Hindlimb muscle (tissue), 1 donor: ENCODE measurements at regions not wholly inside any gene's neighbourhood (a gene's known extent, or its start where the extent isn't known, plus 50 kb on each side); places are given as distances from the start of the nearest gene placed in this dataset.
A peak's percentile ranks its signal among the peaks of the same experiment; 100 is the strongest.

Experiments used
- DNase-seq: peaks from one replicate; pipeline ENCODE4 v3.0.0-alpha.2; 2013

- DNase-seq, result no peak
Measured at GRCh38 chr17:77807051-77807745, 151.3 kb upstream of the TNRC6C start.

GRCh38 chr17:77807746-77808441, 150.6 kb upstream of the TNRC6C start:
- DNase-seq, result no peak

- DNase-seq, result no peak
Measured at GRCh38 chr17:77808686-77809425, 149.6 kb upstream of the TNRC6C start.

GRCh38 chr17:77809814-77810213, 148.7 kb upstream of the TNRC6C start:
- no peak for DNase-seq

DNA sequence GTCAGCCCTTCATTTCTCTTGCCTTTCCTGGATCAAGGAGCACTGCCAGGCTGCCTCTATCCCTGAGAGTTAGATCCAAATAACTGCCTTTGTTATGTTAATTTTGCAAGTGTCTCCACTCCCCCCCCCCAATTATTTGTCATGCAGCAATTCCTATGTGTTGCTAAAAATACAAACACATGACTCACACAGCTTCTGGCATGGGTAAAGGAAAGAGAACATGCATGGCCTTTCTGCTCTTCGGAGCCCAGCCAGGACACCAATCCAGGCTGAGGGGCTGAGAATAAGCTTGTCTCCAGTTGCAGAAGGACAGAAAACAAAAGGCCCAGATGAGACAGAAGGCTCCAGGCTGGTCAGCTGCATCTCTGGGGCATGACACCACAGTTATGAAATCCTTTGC, 148.0 kb upstream of the TNRC6C start:
- peak; percentile 85 for DNase-seq

DNA sequence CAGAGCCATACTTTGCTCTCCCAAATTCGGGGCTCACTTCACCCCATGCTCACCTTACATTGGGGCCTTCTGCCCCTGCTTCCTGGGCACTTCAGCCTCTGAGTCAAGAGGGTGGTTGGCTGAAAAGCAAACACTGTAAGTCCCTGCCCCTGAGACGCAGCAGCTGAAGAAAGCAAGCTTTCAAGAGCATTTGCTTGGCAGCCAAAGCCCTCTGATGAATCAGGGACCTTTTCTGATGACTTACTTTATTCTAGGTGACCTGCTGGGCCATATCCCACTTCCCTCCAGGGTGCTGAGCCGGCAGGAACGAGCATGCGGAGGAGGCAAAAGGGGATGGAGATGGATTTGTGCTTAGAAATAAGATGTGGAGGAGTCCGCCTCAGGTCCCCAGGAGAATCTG, 147.0 kb upstream of the TNRC6C start:
- DNase-seq, result no peak

GRCh38 chr17:77814091-77814772, 144.3 kb upstream of the TNRC6C start:
- DNase-seq, result no peak

GRCh38 chr17:77815127-77815905, 143.2 kb upstream of the TNRC6C start:
- no peak for DNase-seq

DNA sequence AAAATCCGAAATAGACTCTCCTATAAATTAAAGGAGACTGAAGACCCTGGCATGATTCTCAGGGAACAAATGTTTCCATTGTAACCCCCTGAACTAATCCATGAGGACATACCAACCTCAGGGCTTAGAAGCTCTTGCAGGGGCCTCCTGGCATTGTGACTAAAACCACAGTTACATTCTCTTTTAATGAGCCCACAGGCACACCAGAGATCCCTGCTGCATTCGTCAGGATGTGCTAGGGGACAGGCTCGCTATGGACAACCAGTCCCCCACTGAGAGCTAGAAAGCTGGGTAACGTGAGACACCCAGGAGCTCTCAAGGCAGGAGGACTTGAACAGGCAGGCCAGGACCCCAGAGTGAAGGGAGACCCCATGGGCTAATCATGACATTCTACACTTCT, 140.6 kb upstream of the TNRC6C start:
- DNase-seq, result no peak

GRCh38 chr17:77819497-77819896, 139.0 kb upstream of the TNRC6C start:
- no peak for DNase-seq

DNA sequence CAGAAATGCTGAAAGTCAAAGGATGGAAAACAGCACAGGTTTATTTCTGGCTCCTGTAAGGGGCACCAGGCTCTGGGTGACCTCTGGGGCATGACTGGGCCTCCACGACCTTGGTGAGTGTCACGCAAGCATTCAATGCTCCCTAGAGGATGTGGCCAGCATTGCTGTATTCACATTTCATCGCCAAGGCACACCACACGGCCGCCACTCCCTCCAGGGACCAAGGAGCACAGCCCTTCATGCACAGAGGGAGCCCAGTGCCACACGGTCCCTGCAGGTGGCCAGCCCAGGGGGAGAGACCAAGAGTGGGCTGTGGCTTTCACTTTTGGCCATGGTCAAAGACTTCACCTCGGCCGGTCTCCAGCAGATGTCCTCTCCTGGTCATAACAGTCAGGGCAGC, 137.4 kb upstream of the TNRC6C start:
- DNase-seq, result no peak

DNA sequence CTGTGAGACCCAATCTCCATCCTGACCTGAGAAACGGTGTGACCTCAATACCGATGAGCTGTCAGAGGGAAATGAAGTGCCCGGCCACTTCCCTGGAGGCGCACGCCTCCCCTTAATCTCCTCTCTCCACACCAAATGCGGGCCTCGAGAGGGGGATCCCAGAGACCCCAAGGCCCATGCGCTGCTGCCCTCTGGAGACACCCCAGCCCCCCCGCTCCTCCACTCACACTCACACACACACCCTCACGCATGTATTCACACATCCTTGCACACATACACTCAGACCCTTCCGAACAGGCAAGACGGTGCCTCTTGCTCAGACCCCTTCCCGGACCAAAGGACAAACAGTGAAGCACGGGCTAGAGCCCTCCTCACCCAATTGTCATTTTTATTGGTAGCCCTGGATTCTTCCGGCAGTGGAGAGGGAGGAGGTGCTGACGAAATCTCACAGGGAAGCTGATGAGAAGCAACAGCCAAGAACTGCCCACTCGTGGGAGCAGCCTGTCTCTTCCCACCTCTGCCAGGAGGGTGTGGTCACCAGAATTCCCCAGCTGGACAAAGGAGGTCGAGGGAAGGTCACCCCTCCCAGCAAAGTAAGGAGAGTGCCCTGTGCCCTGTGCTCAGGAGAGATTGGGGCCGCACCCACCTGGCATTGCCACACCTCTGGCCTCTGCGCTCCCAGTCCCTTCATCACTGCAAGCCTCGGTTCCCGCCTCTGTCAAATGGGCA, 136.0 kb upstream of the TNRC6C start:
- no peak for DNase-seq

- no peak for DNase-seq
Measured at GRCh38 chr17:77824102-77824779, 134.3 kb upstream of the TNRC6C start.

DNA sequence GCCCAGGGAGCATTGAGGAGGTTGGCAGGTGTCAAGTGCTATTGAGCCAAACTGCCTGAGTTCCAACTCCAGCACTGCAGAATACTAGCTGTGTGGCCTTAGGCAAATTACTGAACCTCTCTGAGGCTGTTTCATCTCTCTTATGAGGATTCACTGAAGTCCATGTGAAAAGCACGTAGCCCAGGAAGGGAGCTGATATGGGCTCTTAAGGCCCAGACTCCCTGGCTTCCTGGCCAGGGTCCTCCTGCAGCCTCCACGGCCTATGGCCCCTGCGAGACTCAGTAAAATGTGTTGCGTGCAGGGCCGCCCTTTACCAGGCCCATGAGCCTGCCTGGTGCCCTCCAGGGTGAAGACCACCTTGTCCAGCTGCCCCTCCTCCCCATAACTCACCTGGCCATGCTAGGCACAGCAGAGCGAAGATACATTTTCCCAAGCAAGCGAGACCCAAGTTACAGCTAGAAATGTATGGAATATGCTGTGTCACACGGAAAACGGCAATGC, 133.7 kb upstream of the TNRC6C start:
- DNase-seq, result no peak

DNA sequence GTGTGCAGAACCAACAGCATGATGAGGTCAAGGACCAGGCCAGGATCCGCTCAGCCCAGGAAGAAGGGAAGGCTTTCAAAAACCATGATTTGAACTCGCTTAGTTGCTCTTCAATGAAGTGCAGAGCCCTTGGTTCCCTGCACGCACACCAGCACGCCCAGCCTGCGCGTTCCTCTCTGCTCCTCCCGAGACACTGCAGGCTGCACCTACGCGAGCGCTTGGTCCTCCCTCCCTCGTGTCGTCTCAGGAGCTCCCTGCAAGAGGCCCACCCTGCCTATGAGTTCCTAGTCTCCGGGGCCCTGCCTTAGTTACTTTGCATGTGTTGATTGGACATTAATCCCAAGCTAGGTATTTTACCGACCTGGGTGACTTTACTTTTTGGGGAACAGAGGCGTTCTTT, 132.9 kb upstream of the TNRC6C start:
- no peak for DNase-seq

GRCh38 chr17:77826132-77826873, 132.2 kb upstream of the TNRC6C start:
- no peak for DNase-seq

GRCh38 chr17:77827039-77827438, 131.5 kb upstream of the TNRC6C start:
- DNase-seq, result no peak

DNA sequence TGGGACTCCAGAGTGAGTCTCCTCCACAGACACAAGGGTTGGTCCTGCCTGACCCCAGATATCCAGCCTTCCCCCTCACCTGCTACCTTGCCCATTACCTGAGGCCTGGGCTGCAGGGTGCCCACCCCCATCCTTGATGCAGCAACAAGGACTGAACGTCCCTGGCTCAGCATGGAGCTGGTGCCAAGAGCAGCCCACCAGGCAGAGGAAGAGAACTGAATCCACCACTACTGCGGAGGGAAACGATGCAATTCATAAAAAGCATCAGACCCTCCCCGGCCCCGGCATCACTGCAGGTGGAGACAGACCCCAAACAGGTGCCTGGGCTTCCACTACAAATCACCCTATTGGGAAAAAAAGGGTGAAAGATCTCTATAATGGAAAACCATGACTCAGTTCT, 131.0 kb upstream of the TNRC6C start:
- DNase-seq, result no peak

GRCh38 chr17:77828749-77829539, 129.6 kb upstream of the TNRC6C start:
- no peak for DNase-seq
